ENCODE measurements at regions not wholly inside any gene's neighbourhood (a gene's known extent, or its start where the extent isn't known, plus 50 kb on each side); places are given as distances from the start of the nearest gene placed in this dataset.

- peaks cover 0 to under 1% (median 0%) of the 10 kb centered on the region in 4 experiments; a peak in 1 of 7 replicates for H3K27me3 ChIP-seq (replicated peaks in 1 of 4; ENCODE audit: control insufficient read depth in 3 of 4, extremely low read depth in 1 of 4, insufficient read depth in 3 of 4, low read length in 3 of 4)
- no peaks in the 10 kb centered on the region for H4K20me1 ChIP-seq (replicated peaks in 1 of 2; ENCODE audit: control insufficient read depth in 1 of 2, insufficient read depth in 2 of 2, low read length in 2 of 2)
- H2BK20ac ChIP-seq (ENCODE audit: low read length) = no peak overlapping the region
- no peak overlapping the region for H2BK15ac ChIP-seq (ENCODE audit: low read length)
- no peak overlapping the region for H2BK12ac ChIP-seq (ENCODE audit: low read depth, low read length)
- no peaks in the 10 kb centered on the region; the same call in 1 of the 2 replicates for H3K23me2 ChIP-seq (ENCODE audit: low read depth, low read length)
- H3K4me1 ChIP-seq (replicated peaks in 1 of 4; ENCODE audit: control insufficient read depth in 3 of 4, insufficient read depth in 4 of 4, low read length in 3 of 4) = no peaks in the 10 kb centered on the region
- no peak overlapping the region for H3K27ac ChIP-seq (ENCODE audit: low read depth, low read length)
- no peaks in the 10 kb centered on the region for H3K79me1 ChIP-seq (ENCODE audit: low read depth, low read length)
- H3K79me2 ChIP-seq (ENCODE audit: control insufficient read depth in 1 of 2, insufficient read depth in 2 of 2, low read length in 2 of 2) = no peaks in the 10 kb centered on the region
- H2AK5ac ChIP-seq (ENCODE audit: low read depth, low read length) = no peak overlapping the region
- no peak overlapping the region for H4K5ac ChIP-seq (ENCODE audit: insufficient read length, low read depth, low read length)
- H3K4me3 ChIP-seq (ENCODE audit: extremely low read depth in 1 of 4, insufficient read depth in 2 of 4, low read depth in 3 of 4, low read length in 4 of 4) = no peak overlapping the region
- no peaks in the 10 kb centered on the region for H3K36me3 ChIP-seq (ENCODE audit: control insufficient read depth in 2 of 4, insufficient read depth in 4 of 4, low read length in 3 of 4)
- POLR2A ChIA-PET (ENCODE audit: partially characterized antibody) = no interaction called here
- no peak overlapping the region for H3K4ac ChIP-seq (replicated peaks; ENCODE audit: insufficient read length, low read depth, low read length)
- no peak overlapping the region for H3K18ac ChIP-seq (ENCODE audit: extremely low read depth, low read length)
- WGBS, 2 experiments (ENCODE audit: extremely low coverage in 1 of 2, insufficient coverage in 1 of 2, insufficient read length in 1 of 2, insufficient replicate concordance in 2 of 2, low coverage in 1 of 2, low lambda C conversion rate in 2 of 2, missing lambda C conversion rate in 1 of 2) = 93% methylated on average over 1 of the region's 1 CpG; no CpG with 5 or more reads in 1 of the 2 experiments
- no peak for TF ChIP-seq EZH2 (IDR thresholded peaks at IDR 0.05; ENCODE audit: low read depth, low read length, severe bottlenecking)
- no peak for TF ChIP-seq KDM5A (IDR thresholded peaks at IDR 0.05; ENCODE audit: low read length)
- TF ChIP-seq YY1 (IDR thresholded peaks at IDR 0.05; ENCODE audit: low read depth, low read length) = no peak
- no peak for TF ChIP-seq BRCA1 (IDR thresholded peaks at IDR 0.05; ENCODE audit: low read depth, low read length)
- no peak for TF ChIP-seq CREB1 (IDR thresholded peaks at IDR 0.05)
- no peak for TF ChIP-seq JUN (IDR thresholded peaks at IDR 0.05; ENCODE audit: low read depth, low read length)
- TF ChIP-seq SUZ12 (IDR thresholded peaks at IDR 0.05; ENCODE audit: low read length) = no peak
- no peak overlapping the region for H2AFZ ChIP-seq (ENCODE audit: low read length)
- peaks cover 6 to 7% of the 10 kb centered on the region in 2 experiments; a peak in 2 of 4 replicates for H3K9me3 ChIP-seq (ENCODE audit: insufficient read depth in 2 of 2, low read depth in 1 of 2, low read length in 1 of 2)
- H2BK120ac ChIP-seq (replicated peaks; ENCODE audit: low read depth, low read length) = no peak overlapping the region
- H3K9ac ChIP-seq (replicated peaks in 1 of 4; ENCODE audit: extremely low read depth in 1 of 4, low read depth in 3 of 4, low read length in 3 of 4) = no peak overlapping the region
- H3K56ac ChIP-seq (replicated peaks; ENCODE audit: insufficient read length, low read depth, low read length) = no peak overlapping the region
- H2BK5ac ChIP-seq (ENCODE audit: low read depth, low read length) = no peak overlapping the region
- CTCF ChIA-PET (ENCODE audit: partially characterized antibody) = no interaction called here
- H3K14ac ChIP-seq (ENCODE audit: insufficient read length) = no peak overlapping the region
- no peak overlapping the region for H4K91ac ChIP-seq (replicated peaks; ENCODE audit: insufficient read length, low read length)
- FAIRE-seq (no peak), DNase-seq (ENCODE audit: low read depth in 1 of 2, low spot score in 2 of 2) (no peak)
- no peak overlapping the region for H4K8ac ChIP-seq (ENCODE audit: extremely low read depth, insufficient read depth, low read length)
- H3K23ac ChIP-seq (ENCODE audit: insufficient read length) = no peak overlapping the region
- no peak overlapping the region for H3K4me2 ChIP-seq (ENCODE audit: insufficient read depth in 1 of 2, low read depth in 2 of 2, low read length in 2 of 2)
Measured at GRCh38 chr15:39320886-39321285, 260.0 kb upstream of the THBS1 start.
